ENCODE measurements at regions not wholly inside any gene's neighbourhood (a gene's known extent, or its start where the extent isn't known, plus 50 kb on each side); places are given as distances from the start of the nearest gene placed in this dataset.
A peak's percentile ranks its signal among the peaks of the same experiment; 100 is the strongest.
"Not testable (repeated sequence)": the region's sequence is repeated elsewhere in the genome, so short reads cannot be mapped to it uniquely, and the experiment has no call there.

GRCh38 chrX:23066588-23067281, 67.0 kb downstream of the DDX53 start:
- Histone ChIP-seq H3K9me3 (no peaks in the 10 kb centered on the region), H3K27ac (ENCODE audit: low read depth in 2 of 2, low read length in 1 of 2) (no peak overlapping the region), H3K9me2 (peaks cover 3% of the 10 kb centered on the region; the same call in 1 of the 2 replicates), H3K36me3 (replicated peaks in 1 of 2; ENCODE audit: control insufficient read depth in 1 of 2, insufficient read depth in 2 of 2, low read length in 1 of 2) (no peaks in the 10 kb centered on the region), H4K20me1 (ENCODE audit: insufficient read depth) (no peaks in the 10 kb centered on the region), H3K4me2 (no peak overlapping the region), H3K27me3 (ENCODE audit: insufficient read depth) (no peaks in the 10 kb centered on the region), H3K4me3 (ENCODE audit: low read depth in 2 of 2, low read length in 1 of 2) (no peak overlapping the region), H3K9ac (no peak overlapping the region), H2AFZ (ENCODE audit: low read depth) (no peak overlapping the region), H3K79me2 (ENCODE audit: insufficient read depth) (no peaks in the 10 kb centered on the region), H3K4me1 (ENCODE audit: control insufficient read depth in 1 of 2, insufficient read depth in 2 of 2, low read depth in 1 of 2, low read length in 1 of 2) (no peaks in the 10 kb centered on the region), H3F3A (replicated peaks; ENCODE audit: insufficient read depth) (no peaks in the 10 kb centered on the region)
- TF ChIP-seq FOSL2 (IDR thresholded peaks at IDR 0.05; ENCODE audit: borderline replicate concordance, low read depth), result no peak
- TF ChIP-seq ELF1 (IDR thresholded peaks at IDR 0.05), result no peak
- no peak for TF ChIP-seq MEF2A (IDR thresholded peaks at IDR 0.05; ENCODE audit: borderline replicate concordance, low read depth)
- TF ChIP-seq SMC3 (IDR thresholded peaks at IDR 0.05; ENCODE audit: low read depth, low read length), result no peak
- TF ChIP-seq FOXM1 (IDR thresholded peaks at IDR 0.05; ENCODE audit: low read depth), result no peak
- TF ChIP-seq SIN3A (IDR thresholded peaks at IDR 0.05; ENCODE audit: borderline replicate concordance, low read depth, low read length), result no peak
- TF ChIP-seq TEAD4 (IDR thresholded peaks at IDR 0.05; ENCODE audit: borderline replicate concordance, insufficient read depth), result no peak
- no peak for TF ChIP-seq FOXJ3 (CRISPR knock-in tag; IDR thresholded peaks at IDR 0.05)
- TF ChIP-seq GATA2 (CRISPR knock-in tag; IDR thresholded peaks at IDR 0.05), result no peak
- no peak for TF ChIP-seq CTCF (IDR thresholded peaks at IDR 0.05)
- TF ChIP-seq CHD2 (IDR thresholded peaks at IDR 0.05; ENCODE audit: low read length, partially characterized antibody), result no peak
- no peak for TF ChIP-seq RFX5 (IDR thresholded peaks at IDR 0.05; ENCODE audit: low read length)
- no peak for TF ChIP-seq IRF3 (IDR thresholded peaks at IDR 0.05; ENCODE audit: low read depth, low read length)
- TF ChIP-seq USF2 (IDR thresholded peaks at IDR 0.05; ENCODE audit: borderline replicate concordance, low read depth, low read length), result no peak
- no peak for TF ChIP-seq NFIC (IDR thresholded peaks at IDR 0.05; ENCODE audit: borderline replicate concordance)
- no peak for TF ChIP-seq TAF1 (IDR thresholded peaks at IDR 0.05; ENCODE audit: borderline replicate concordance, low read depth, low read length)
- TF ChIP-seq RAD21 (IDR thresholded peaks at IDR 0.05; ENCODE audit: low read length), result no peak
- TF ChIP-seq PBX3 (IDR thresholded peaks at IDR 0.05), result no peak
- no peak for TF ChIP-seq YY1 (IDR thresholded peaks at IDR 0.05; ENCODE audit: low read depth)
- 23% methylated on average over 5 of the region's 5 CpGs for WGBS (ENCODE audit: low lambda C conversion rate)
- POLR2A ChIA-PET, result no interaction called here
- DNase-seq, result no peak
- CTCF ChIA-PET, result interaction anchor here (0.6 kb wide), 1 partner anchor 1041 kb away, joined by 3 read pairs; no protein-coding TSS in a partner anchor

GRCh38 chrX:23075461-23075860, 75.7 kb downstream of the DDX53 start:
- POLR2A ChIA-PET, CTCF ChIA-PET: not testable (repeated sequence)
- 81% methylated on average over 21 of the region's 21 CpGs for WGBS (ENCODE audit: low lambda C conversion rate)

More at GRCh38 chrX:23075461-23075860, 75.7 kb downstream of the DDX53 start:
- not testable (repeated sequence) for H3K4me2 ChIP-seq; H3K4me1 ChIP-seq (ENCODE audit: control insufficient read depth in 1 of 2, insufficient read depth in 2 of 2, low read depth in 1 of 2, low read length in 1 of 2); H3K36me3 ChIP-seq (replicated peaks in 1 of 2; ENCODE audit: control insufficient read depth in 1 of 2, insufficient read depth in 2 of 2, low read length in 1 of 2); H3K79me2 ChIP-seq (ENCODE audit: insufficient read depth); H3K9me3 ChIP-seq; H2AFZ ChIP-seq (ENCODE audit: low read depth); H3K27ac ChIP-seq (ENCODE audit: low read depth in 2 of 2, low read length in 1 of 2); H3K27me3 ChIP-seq (ENCODE audit: insufficient read depth); H3K9ac ChIP-seq; H3K9me2 ChIP-seq; DNase-seq; H3F3A ChIP-seq (replicated peaks; ENCODE audit: insufficient read depth); H4K20me1 ChIP-seq (ENCODE audit: insufficient read depth)
- peak overlapping the region in 1 of 2 experiments; percentile 8; a peak in 1 of 4 replicates for H3K4me3 ChIP-seq (ENCODE audit: low read depth in 2 of 2, low read length in 1 of 2)
